ENCODE measurements at regions not wholly inside any gene's neighbourhood (a gene's known extent, or its start where the extent isn't known, plus 50 kb on each side); places are given as distances from the start of the nearest gene placed in this dataset.
A peak's percentile ranks its signal among the peaks of the same experiment; 100 is the strongest.

DNA sequence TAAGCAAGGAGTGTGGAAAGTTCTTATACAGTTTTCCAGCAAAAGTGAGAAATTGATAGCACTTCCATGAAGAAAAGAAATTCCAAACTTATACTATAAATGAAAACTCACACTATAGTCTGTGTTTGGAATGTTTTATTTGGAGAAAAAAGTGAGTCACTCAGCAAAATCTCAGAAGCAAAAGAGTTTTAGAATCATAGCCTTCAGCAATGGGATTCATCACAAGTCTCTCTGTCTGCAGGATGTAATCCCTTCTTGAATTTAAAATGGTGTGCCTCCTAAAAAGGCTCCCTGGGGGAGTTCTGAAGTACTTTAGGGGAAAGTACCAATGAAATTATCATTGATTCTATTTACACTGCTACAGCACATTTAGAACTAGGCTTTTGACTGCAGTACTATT is 756.4 kb downstream of the XPNPEP1 start:
- no peak for DNase-seq (ENCODE audit: low read depth in 4 of 6, low spot score in 6 of 6)
- H3K36me3 ChIP-seq (ENCODE audit: control insufficient read depth, insufficient read depth, low read length), result no peaks in the 10 kb centered on the region
- no peaks in the 10 kb centered on the region for H3K27me3 ChIP-seq (ENCODE audit: control insufficient read depth, insufficient read depth, low read length)
- H3K4me3 ChIP-seq (ENCODE audit: low read depth, low read length), result no peak overlapping the region
- no peaks in the 10 kb centered on the region for H3K9me3 ChIP-seq (ENCODE audit: control insufficient read depth, insufficient read depth, low read length)
- H3K27ac ChIP-seq (ENCODE audit: low read depth, low read length), result no peak overlapping the region
- H3K4me1 ChIP-seq (ENCODE audit: control insufficient read depth, insufficient read depth, low read length), result no peaks in the 10 kb centered on the region

DNA sequence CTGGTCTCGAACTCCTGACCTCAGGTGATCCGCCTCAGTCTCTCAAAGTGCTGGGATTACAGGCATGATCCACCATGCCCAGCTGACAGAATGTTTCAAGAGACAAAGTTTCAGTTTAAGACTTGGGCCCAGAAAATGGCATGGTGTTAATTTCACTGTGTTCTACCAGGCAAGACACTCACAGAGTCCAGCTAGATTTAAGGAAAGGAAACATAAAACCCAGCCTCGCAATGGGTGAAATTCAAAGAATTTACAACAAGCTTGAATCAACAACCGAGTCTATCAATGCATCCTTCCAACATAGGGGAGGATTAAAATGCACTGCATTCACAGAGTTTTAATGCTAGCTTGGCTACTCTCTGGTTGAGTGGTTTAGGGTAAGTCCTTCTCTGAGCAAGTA is 764.0 kb downstream of the XPNPEP1 start:
- no peak for DNase-seq (ENCODE audit: low read depth in 4 of 6, low spot score in 6 of 6)
- Histone ChIP-seq H3K27me3 (ENCODE audit: control insufficient read depth, insufficient read depth, low read length) (no peaks in the 10 kb centered on the region), H3K36me3 (ENCODE audit: control insufficient read depth, insufficient read depth, low read length) (no peaks in the 10 kb centered on the region), H3K4me3 (ENCODE audit: low read depth, low read length) (no peak overlapping the region), H3K4me1 (ENCODE audit: control insufficient read depth, insufficient read depth, low read length) (no peaks in the 10 kb centered on the region), H3K9me3 (ENCODE audit: control insufficient read depth, insufficient read depth, low read length) (no peaks in the 10 kb centered on the region), H3K27ac (ENCODE audit: low read depth, low read length) (no peak overlapping the region)
- WGBS (ENCODE audit: insufficient coverage), result 90% methylated on average over 2 of the region's 4 CpGs

DNA sequence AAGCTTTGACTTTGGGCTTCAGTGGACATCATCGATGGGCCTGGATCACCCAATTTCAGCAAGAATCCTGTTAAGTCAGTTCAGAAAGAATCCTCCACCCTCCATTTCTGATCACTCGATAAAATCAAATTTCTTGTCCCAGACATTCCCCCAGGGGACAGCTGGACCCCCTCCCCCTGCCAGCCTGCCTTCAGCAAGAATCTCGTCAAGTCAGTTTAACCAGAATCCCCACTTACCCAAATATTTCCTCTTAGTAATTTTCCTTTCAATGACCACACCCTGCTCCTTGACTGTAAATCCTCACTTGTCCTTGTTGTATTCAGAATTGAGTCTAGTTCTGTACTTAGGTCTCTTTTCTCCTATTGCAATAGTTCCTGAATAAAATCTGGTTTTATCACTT is 766.9 kb downstream of the XPNPEP1 start:
- WGBS (ENCODE audit: insufficient coverage), result 96% methylated on average over 3 of the region's 3 CpGs
- Histone ChIP-seq H3K27me3 (ENCODE audit: control insufficient read depth, insufficient read depth, low read length) (no peaks in the 10 kb centered on the region), H3K4me1 (ENCODE audit: control insufficient read depth, insufficient read depth, low read length) (no peaks in the 10 kb centered on the region), H3K9me3 (ENCODE audit: control insufficient read depth, insufficient read depth, low read length) (peaks cover 3% of the 10 kb centered on the region), H3K36me3 (ENCODE audit: control insufficient read depth, insufficient read depth, low read length) (no peaks in the 10 kb centered on the region), H3K27ac (ENCODE audit: low read depth, low read length) (no peak overlapping the region), H3K4me3 (ENCODE audit: low read depth, low read length) (no peak overlapping the region)
- no peak for DNase-seq (ENCODE audit: low read depth in 4 of 6, low spot score in 6 of 6)

DNA sequence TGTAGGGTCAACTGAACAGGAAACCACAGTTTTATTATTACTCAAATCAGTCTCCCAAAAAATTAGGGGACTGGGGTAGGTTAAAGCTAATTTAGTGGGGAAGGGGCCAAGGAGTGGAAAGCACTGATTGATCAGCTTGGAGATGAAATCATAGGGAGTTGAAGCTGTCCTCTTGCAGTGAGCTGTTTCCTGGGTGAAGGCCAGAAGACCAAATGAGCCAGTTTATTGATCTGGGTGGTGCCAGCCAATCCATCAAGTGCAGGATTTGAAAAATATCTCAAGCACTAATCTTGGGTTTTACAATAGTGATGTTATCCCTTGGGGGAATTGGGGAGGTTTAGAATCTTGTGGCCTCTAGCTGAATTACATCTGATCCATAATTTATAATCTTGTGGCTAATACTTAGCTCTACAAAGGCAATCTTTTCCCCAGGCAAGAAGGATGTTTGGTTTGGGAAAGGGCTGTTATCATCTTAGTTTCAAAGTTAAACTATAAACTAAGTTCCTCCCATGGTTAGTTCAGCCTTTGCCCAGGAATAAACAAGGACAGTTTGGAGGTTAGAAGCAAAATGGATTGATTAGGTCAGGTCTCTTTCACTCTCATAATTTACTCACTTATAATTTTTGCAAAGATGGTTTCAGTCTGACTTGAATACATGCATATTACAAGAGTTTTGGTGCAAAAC is 773.5 kb downstream of the XPNPEP1 start:
- H3K4me1 ChIP-seq (ENCODE audit: control insufficient read depth, insufficient read depth, low read length), result no peaks in the 10 kb centered on the region
- peaks cover 3% of the 10 kb centered on the region for H3K9me3 ChIP-seq (ENCODE audit: control insufficient read depth, insufficient read depth, low read length)
- H3K36me3 ChIP-seq (ENCODE audit: control insufficient read depth, insufficient read depth, low read length), result no peaks in the 10 kb centered on the region
- DNase-seq (ENCODE audit: low read depth in 4 of 6, low spot score in 6 of 6), result no peak
- H3K4me3 ChIP-seq (ENCODE audit: low read depth, low read length), result no peak overlapping the region
- H3K27me3 ChIP-seq (ENCODE audit: control insufficient read depth, insufficient read depth, low read length), result no peaks in the 10 kb centered on the region
- no peak overlapping the region for H3K27ac ChIP-seq (ENCODE audit: low read depth, low read length)

DNA sequence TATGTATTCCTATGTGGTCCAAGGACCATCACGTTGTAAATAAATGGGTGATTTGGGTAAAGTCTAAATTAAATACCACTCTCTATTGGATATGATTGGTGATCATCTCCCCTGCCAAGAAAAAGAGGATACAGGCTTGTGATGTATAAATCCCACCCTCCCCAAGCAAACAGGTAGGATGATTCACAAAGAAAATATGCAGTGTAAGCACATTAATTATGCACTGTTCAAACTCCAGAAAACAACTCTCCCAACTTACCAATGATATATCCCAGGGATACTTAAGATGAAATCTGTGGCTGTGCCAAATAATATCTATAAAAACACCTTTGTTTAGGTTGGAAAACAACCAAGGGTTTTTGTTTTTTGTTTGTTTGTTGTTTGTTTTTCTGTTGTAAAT is 795.9 kb downstream of the XPNPEP1 start:
- H3K4me3 ChIP-seq (ENCODE audit: low read depth, low read length), result no peak overlapping the region
- no peak overlapping the region for H3K27ac ChIP-seq (ENCODE audit: low read depth, low read length)
- no peaks in the 10 kb centered on the region for H3K27me3 ChIP-seq (ENCODE audit: control insufficient read depth, insufficient read depth, low read length)
- no peaks in the 10 kb centered on the region for H3K4me1 ChIP-seq (ENCODE audit: control insufficient read depth, insufficient read depth, low read length)
- WGBS (ENCODE audit: insufficient coverage), result no CpG with 5 or more reads among the region's 1 CpG
- no peaks in the 10 kb centered on the region for H3K36me3 ChIP-seq (ENCODE audit: control insufficient read depth, insufficient read depth, low read length)
- no peak for DNase-seq (ENCODE audit: low read depth in 4 of 6, low spot score in 6 of 6)
- H3K9me3 ChIP-seq (ENCODE audit: control insufficient read depth, insufficient read depth, low read length), result no peaks in the 10 kb centered on the region

DNA sequence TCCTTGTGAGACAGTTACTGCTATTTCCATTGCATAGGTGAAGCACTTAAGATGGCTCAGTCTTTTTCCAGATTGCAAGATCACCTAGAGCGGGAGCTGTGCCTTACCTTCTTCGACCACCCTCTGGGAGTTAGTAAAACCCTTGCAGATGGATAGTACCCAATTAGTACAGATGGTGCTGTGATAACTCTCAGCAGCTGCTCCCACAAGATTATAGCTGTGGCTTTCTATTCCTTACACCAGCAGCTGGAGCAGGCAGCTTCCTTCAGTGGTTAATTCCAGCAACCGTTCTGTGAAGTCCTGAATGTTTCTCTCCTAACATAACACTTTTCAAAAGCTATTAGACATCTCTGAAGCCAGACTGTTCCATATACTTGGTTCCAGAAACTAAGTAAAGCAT is 796.8 kb downstream of the XPNPEP1 start:
- Histone ChIP-seq H3K4me1 (ENCODE audit: control insufficient read depth, insufficient read depth, low read length) (no peaks in the 10 kb centered on the region), H3K27ac (ENCODE audit: low read depth, low read length) (no peak overlapping the region), H3K27me3 (ENCODE audit: control insufficient read depth, insufficient read depth, low read length) (no peaks in the 10 kb centered on the region), H3K4me3 (ENCODE audit: low read depth, low read length) (no peak overlapping the region), H3K9me3 (ENCODE audit: control insufficient read depth, insufficient read depth, low read length) (no peaks in the 10 kb centered on the region), H3K36me3 (ENCODE audit: control insufficient read depth, insufficient read depth, low read length) (no peaks in the 10 kb centered on the region)
- DNase-seq (ENCODE audit: low read depth in 4 of 6, low spot score in 6 of 6), result peak in 1 of 6 donors; percentile 36
- WGBS (ENCODE audit: insufficient coverage), result 79% methylated on average over 3 of the region's 3 CpGs

DNA sequence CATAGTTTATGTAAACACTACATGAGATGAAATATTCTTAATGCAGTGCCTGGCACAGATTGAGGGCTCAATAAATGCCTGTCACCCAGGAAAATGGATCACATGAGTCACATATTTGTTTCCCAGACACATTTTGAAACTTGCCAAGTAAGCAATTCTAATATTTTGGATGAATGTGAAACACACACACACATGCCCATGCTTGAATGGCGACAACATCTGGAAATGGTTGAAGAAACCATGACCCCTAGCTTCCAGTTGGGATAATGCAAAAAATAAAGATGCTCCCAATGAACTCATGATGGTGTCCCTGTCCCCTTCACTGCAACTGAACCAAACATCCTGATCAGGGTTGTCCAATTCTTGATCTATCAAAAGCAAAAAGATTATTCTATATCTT is 797.3 kb downstream of the XPNPEP1 start:
- Histone ChIP-seq H3K27ac (ENCODE audit: low read depth, low read length) (no peak overlapping the region), H3K27me3 (ENCODE audit: control insufficient read depth, insufficient read depth, low read length) (no peaks in the 10 kb centered on the region), H3K4me1 (ENCODE audit: control insufficient read depth, insufficient read depth, low read length) (no peaks in the 10 kb centered on the region), H3K9me3 (ENCODE audit: control insufficient read depth, insufficient read depth, low read length) (no peaks in the 10 kb centered on the region), H3K4me3 (ENCODE audit: low read depth, low read length) (no peak overlapping the region), H3K36me3 (ENCODE audit: control insufficient read depth, insufficient read depth, low read length) (no peaks in the 10 kb centered on the region)
- WGBS (ENCODE audit: insufficient coverage), result no CpG with 5 or more reads among the region's 1 CpG
- DNase-seq (ENCODE audit: low read depth in 4 of 6, low spot score in 6 of 6), result peak in 1 of 6 donors; percentile 17

DNA sequence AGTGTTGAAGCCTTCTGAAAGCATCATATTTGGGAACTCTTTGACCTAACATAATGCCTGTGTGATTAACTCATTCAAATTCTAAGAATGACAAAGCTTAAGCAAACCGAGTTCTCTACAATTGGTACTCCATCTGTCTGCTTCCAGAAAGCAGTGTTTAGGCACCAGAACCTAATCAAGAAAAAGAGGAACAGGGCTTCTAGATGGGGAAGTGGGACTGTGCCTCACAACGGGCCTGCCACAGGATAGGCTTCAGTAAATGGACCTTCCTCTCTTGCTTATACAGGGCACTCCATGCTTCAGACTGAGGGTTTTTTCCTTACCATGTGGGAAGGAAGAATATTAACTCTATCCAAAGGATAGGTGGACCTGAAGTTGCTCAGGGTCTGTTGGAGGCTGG is 808.1 kb downstream of the XPNPEP1 start:
- DNase-seq (ENCODE audit: low read depth in 4 of 6, low spot score in 6 of 6), result no peak
- H3K9me3 ChIP-seq (ENCODE audit: control insufficient read depth, insufficient read depth, low read length), result no peaks in the 10 kb centered on the region
- no peaks in the 10 kb centered on the region for H3K36me3 ChIP-seq (ENCODE audit: control insufficient read depth, insufficient read depth, low read length)
- H3K27me3 ChIP-seq (ENCODE audit: control insufficient read depth, insufficient read depth, low read length), result no peaks in the 10 kb centered on the region
- H3K27ac ChIP-seq (ENCODE audit: low read depth, low read length), result no peak overlapping the region
- no peaks in the 10 kb centered on the region for H3K4me1 ChIP-seq (ENCODE audit: control insufficient read depth, insufficient read depth, low read length)
- WGBS (ENCODE audit: insufficient coverage), result no CpG with 5 or more reads among the region's 2 CpGs
- no peak overlapping the region for H3K4me3 ChIP-seq (ENCODE audit: low read depth, low read length)

DNA sequence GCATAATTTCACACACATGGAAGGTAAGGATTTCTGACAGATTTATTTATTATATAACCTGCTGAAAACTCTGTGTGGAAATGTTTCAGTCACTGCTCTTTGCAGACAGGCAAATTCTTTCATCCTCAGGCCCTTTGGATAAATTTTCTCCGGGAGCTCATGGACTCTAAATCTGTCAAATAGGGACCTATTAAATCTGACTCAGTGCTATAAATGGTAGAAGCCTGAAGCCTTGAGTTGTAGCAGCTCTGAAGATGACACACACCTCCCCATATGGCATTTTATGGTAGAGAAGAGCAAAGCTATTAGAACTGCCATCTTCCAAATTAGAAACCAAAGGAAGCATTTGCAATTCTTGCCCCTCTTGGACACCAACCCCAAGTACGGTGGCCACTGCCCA is 808.7 kb downstream of the XPNPEP1 start:
- Histone ChIP-seq H3K27ac (ENCODE audit: low read depth, low read length) (no peak overlapping the region), H3K36me3 (ENCODE audit: control insufficient read depth, insufficient read depth, low read length) (no peaks in the 10 kb centered on the region), H3K4me1 (ENCODE audit: control insufficient read depth, insufficient read depth, low read length) (no peaks in the 10 kb centered on the region), H3K9me3 (ENCODE audit: control insufficient read depth, insufficient read depth, low read length) (no peaks in the 10 kb centered on the region), H3K27me3 (ENCODE audit: control insufficient read depth, insufficient read depth, low read length) (no peaks in the 10 kb centered on the region), H3K4me3 (ENCODE audit: low read depth, low read length) (no peak overlapping the region)
- DNase-seq (ENCODE audit: low read depth in 4 of 6, low spot score in 6 of 6), result peak in 1 of 6 donors; percentile 24
- WGBS (ENCODE audit: insufficient coverage), result 71% methylated on average over 1 of the region's 2 CpGs

DNA sequence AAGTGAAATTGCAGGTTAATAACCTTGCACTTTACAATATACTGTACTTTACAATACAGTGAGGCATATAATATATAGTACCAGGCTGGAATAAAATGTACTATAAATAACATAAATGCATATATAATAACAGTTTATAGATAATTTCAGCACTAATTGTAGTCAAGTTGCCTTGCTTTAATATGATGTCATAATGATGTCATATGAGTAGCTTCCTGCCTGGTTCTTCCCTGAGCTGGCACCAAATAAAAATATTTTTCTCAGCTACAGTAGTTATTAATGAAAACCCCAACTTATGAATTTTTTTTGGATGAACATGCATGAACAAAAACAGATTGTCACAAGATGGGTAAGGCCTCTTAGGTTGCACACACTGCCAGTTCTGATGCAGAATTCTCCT is 816.7 kb downstream of the XPNPEP1 start:
- H3K4me1 ChIP-seq (ENCODE audit: control insufficient read depth, insufficient read depth, low read length), result no peaks in the 10 kb centered on the region
- H3K27me3 ChIP-seq (ENCODE audit: control insufficient read depth, insufficient read depth, low read length), result no peaks in the 10 kb centered on the region
- no peaks in the 10 kb centered on the region for H3K9me3 ChIP-seq (ENCODE audit: control insufficient read depth, insufficient read depth, low read length)
- H3K27ac ChIP-seq (ENCODE audit: low read depth, low read length), result no peak overlapping the region
- no peaks in the 10 kb centered on the region for H3K36me3 ChIP-seq (ENCODE audit: control insufficient read depth, insufficient read depth, low read length)
- DNase-seq (ENCODE audit: low read depth in 4 of 6, low spot score in 6 of 6), result no peak
- no peak overlapping the region for H3K4me3 ChIP-seq (ENCODE audit: low read depth, low read length)
